ENCODE measurements at regions not wholly inside any gene's neighbourhood (a gene's known extent, or its start where the extent isn't known, plus 50 kb on each side); places are given as distances from the start of the nearest gene placed in this dataset.

DNA sequence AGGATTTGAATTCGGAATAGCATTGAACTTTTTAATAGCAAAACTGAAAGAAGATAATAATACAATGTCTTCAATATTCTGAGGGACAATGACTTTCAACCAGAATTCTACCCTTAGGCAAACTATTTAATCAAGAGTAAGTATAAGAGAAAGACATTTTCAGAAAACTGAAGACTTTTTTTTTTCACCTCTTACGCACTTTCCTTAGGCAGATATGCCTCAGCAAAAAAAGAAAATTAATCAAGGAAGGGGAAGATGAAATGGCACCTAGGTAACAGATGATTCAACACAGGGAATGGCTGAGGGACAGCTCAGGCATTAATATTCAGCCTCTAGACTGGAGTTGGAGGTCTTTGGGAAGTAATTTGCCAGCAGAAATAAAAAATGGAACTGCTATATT, 184.9 kb downstream of the URB2 start:
- H3K4me1 ChIP-seq (ENCODE audit: control insufficient read depth, insufficient read depth, low read length): no peaks in the 10 kb centered on the region
- H3K27me3 Mint-ChIP-seq (ENCODE audit: low read depth in 2 of 2): peaks cover 18 to 30% of the 10 kb centered on the region in 2 donors
- TF ChIP-seq, protein P1, sequence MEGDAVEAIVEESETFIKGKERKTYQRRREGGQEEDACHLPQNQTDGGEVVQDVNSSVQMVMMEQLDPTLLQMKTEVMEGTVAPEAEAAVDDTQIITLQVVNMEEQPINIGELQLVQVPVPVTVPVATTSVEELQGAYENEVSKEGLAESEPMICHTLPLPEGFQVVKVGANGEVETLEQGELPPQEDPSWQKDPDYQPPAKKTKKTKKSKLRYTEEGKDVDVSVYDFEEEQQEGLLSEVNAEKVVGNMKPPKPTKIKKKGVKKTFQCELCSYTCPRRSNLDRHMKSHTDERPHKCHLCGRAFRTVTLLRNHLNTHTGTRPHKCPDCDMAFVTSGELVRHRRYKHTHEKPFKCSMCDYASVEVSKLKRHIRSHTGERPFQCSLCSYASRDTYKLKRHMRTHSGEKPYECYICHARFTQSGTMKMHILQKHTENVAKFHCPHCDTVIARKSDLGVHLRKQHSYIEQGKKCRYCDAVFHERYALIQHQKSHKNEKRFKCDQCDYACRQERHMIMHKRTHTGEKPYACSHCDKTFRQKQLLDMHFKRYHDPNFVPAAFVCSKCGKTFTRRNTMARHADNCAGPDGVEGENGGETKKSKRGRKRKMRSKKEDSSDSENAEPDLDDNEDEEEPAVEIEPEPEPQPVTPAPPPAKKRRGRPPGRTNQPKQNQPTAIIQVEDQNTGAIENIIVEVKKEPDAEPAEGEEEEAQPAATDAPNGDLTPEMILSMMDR (IDR thresholded peaks at IDR 0.05): no peak
- H3K36me3 Mint-ChIP-seq: peaks cover 10% of the 10 kb centered on the region
- H3K9me3 ChIP-seq (ENCODE audit: control insufficient read depth, insufficient read depth, low read length): peaks cover 5% of the 10 kb centered on the region
- no peaks in the 10 kb centered on the region for H3K36me3 ChIP-seq (ENCODE audit: control insufficient read depth, insufficient read depth, low read length)
- no peak overlapping the region for H3K27ac Mint-ChIP-seq
- ATAC-seq (no peak), DNase-seq (no peak)
- intact Hi-C loops (cut with micrococcal nuclease): no loop called here
- no peak overlapping the region for H3K27ac ChIP-seq (ENCODE audit: low read length)
- peaks cover 5 to 12% of the 10 kb centered on the region in 2 donors for H3K9me3 Mint-ChIP-seq
- no peak overlapping the region for H3K4me3 ChIP-seq (ENCODE audit: low read length)
- no peak overlapping the region for H3K4me3 Mint-ChIP-seq
- no CpG with 5 or more reads among the region's 2 CpGs for WGBS (ENCODE audit: insufficient coverage)
- H3K27me3 ChIP-seq (ENCODE audit: control insufficient read depth, insufficient read depth, low read length): no peaks in the 10 kb centered on the region
- H3K4me1 Mint-ChIP-seq: no peaks in the 10 kb centered on the region

DNA sequence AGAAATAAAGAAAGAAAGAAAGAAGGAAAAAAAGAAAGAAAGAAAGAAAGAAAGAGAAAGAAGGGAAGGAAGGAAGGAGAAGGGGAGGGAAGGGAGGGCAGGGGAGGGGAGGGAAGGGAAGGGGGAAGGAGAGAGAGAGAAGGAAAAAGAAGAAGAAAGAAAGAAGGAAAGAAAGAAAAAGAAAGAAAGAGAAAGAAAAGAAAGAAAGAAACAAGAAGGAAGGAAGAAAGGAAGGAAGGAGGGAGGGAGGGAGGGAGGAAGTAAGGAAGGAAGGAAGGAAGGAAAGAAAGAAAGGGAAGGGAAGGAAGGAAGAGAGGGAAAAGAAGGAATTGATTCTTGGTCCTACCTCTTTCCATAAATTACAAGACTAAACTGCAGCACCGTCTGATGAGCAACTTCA, 186.1 kb downstream of the URB2 start:
- peaks cover 5 to 12% of the 10 kb centered on the region in 2 donors for H3K9me3 Mint-ChIP-seq
- peaks cover 5% of the 10 kb centered on the region for H3K9me3 ChIP-seq (ENCODE audit: control insufficient read depth, insufficient read depth, low read length)
- WGBS (ENCODE audit: insufficient coverage): 62% methylated on average over 1 of the region's 1 CpG
- no peaks in the 10 kb centered on the region for H3K4me1 ChIP-seq (ENCODE audit: control insufficient read depth, insufficient read depth, low read length)
- no peaks in the 10 kb centered on the region for H3K36me3 ChIP-seq (ENCODE audit: control insufficient read depth, insufficient read depth, low read length)
- TF ChIP-seq, protein P1 (IDR thresholded peaks at IDR 0.05): no peak
- H3K27me3 Mint-ChIP-seq (ENCODE audit: low read depth in 2 of 2): peaks cover 21 to 35% of the 10 kb centered on the region in 2 donors
- no peak for DNase-seq
- peaks cover 10% of the 10 kb centered on the region for H3K36me3 Mint-ChIP-seq
- no peak overlapping the region for H3K27ac ChIP-seq (ENCODE audit: low read length)
- H3K4me3 Mint-ChIP-seq: no peak overlapping the region
- no peak overlapping the region for H3K4me3 ChIP-seq (ENCODE audit: low read length)
- no peak overlapping the region for H3K27ac Mint-ChIP-seq
- no peak for ATAC-seq
- H3K27me3 ChIP-seq (ENCODE audit: control insufficient read depth, insufficient read depth, low read length): no peaks in the 10 kb centered on the region
- intact Hi-C loops (cut with micrococcal nuclease): no loop called here
- no peaks in the 10 kb centered on the region for H3K4me1 Mint-ChIP-seq

DNA sequence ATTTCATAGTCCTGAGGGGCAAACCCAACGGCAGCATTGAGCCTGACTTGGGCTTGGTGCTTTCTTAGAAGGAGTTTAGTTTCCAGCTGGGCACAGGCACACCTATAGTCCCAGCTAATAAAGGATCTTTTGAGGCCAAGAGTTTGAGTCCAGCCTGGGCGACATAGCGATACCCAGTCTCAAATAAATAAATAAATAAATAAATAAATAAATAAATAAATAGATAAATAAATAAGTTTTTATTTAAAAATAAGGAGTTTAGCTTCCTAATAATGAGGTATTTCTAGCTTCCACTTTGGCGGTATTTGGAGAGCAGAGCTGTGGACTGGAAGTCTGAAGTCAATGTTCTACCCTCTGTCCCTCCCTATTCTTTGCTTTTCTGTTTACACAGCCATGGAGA, 186.6 kb downstream of the URB2 start:
- no peaks in the 10 kb centered on the region for H3K36me3 ChIP-seq (ENCODE audit: control insufficient read depth, insufficient read depth, low read length)
- H3K36me3 Mint-ChIP-seq: peaks cover 10% of the 10 kb centered on the region
- no peaks in the 10 kb centered on the region for H3K4me1 ChIP-seq (ENCODE audit: control insufficient read depth, insufficient read depth, low read length)
- DNase-seq (no peak), ATAC-seq (no peak)
- H3K9me3 ChIP-seq (ENCODE audit: control insufficient read depth, insufficient read depth, low read length): peaks cover 5% of the 10 kb centered on the region
- intact Hi-C loops (cut with micrococcal nuclease): no loop called here
- no peak overlapping the region for H3K27ac Mint-ChIP-seq
- TF ChIP-seq, protein P1 (IDR thresholded peaks at IDR 0.05): no peak
- no peak overlapping the region for H3K4me3 ChIP-seq (ENCODE audit: low read length)
- WGBS (ENCODE audit: insufficient coverage): 100% methylated on average over 2 of the region's 4 CpGs
- H3K9me3 Mint-ChIP-seq: peaks cover 5 to 12% of the 10 kb centered on the region in 2 donors
- no peaks in the 10 kb centered on the region for H3K27me3 ChIP-seq (ENCODE audit: control insufficient read depth, insufficient read depth, low read length)
- peaks cover 19 to 40% of the 10 kb centered on the region in 2 donors for H3K27me3 Mint-ChIP-seq (ENCODE audit: low read depth in 2 of 2)
- no peak overlapping the region for H3K4me3 Mint-ChIP-seq
- H3K4me1 Mint-ChIP-seq: no peaks in the 10 kb centered on the region
- no peak overlapping the region for H3K27ac ChIP-seq (ENCODE audit: low read length)

DNA sequence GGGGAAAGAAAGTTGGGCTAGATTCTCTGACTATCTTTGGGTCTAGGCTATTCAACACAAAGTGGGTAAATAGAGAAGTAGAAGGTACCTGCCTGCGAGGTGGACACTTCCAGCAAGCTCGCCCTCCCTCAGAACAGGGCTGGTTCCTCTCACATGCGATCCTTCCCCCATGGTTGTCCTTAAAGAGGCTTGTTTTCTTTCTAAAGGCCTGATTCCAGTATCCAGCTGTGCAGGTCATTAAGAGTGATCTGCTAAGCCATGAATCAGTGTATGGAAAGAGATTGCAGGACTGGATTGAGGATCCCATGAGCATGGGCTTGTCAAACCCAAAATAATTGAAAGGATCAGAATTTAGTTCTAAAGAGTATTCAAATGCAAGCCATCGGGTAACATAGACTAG, 189.0 kb downstream of the URB2 start:
- Mint-ChIP-seq H3K36me3 (peaks cover 4% of the 10 kb centered on the region), H3K4me1 (no peaks in the 10 kb centered on the region), H3K9me3 (peaks cover 2 to 6% of the 10 kb centered on the region in 2 donors), H3K27me3 (ENCODE audit: low read depth in 2 of 2) (peaks cover 18 to 42% of the 10 kb centered on the region in 2 donors), H3K4me3 (no peak overlapping the region), H3K27ac (no peak overlapping the region)
- intact Hi-C loops (cut with micrococcal nuclease): no loop called here
- peaks cover 2% of the 10 kb centered on the region for H3K9me3 ChIP-seq (ENCODE audit: control insufficient read depth, insufficient read depth, low read length)
- H3K4me1 ChIP-seq (ENCODE audit: control insufficient read depth, insufficient read depth, low read length): no peaks in the 10 kb centered on the region
- ATAC-seq (no peak), DNase-seq (no peak)
- H3K27ac ChIP-seq (ENCODE audit: low read length): no peak overlapping the region
- TF ChIP-seq, protein P1 (IDR thresholded peaks at IDR 0.05): no peak
- no peaks in the 10 kb centered on the region for H3K27me3 ChIP-seq (ENCODE audit: control insufficient read depth, insufficient read depth, low read length)
- H3K4me3 ChIP-seq (ENCODE audit: low read length): no peak overlapping the region
- WGBS (ENCODE audit: insufficient coverage): 94% methylated on average over 4 of the region's 4 CpGs
- H3K36me3 ChIP-seq (ENCODE audit: control insufficient read depth, insufficient read depth, low read length): no peaks in the 10 kb centered on the region
